T follicular helper cell (primary cell): ENCODE measurements at regions not wholly inside any gene's neighbourhood (a gene's known extent, or its start where the extent isn't known, plus 50 kb on each side); places are given as distances from the start of the nearest gene placed in this dataset.
"Not testable (repeated sequence)": the region's sequence is repeated elsewhere in the genome, so short reads cannot be mapped to it uniquely, and the experiment has no call there.

ENCODE experiments used
- DNase-seq: peaks from one replicate; pipeline ENCODE4 v3.0.0-alpha.2; 2020; ENCODE audit warnings: low read depth

- DNase-seq: no peak
These were observed 167.6 kb upstream of the MAFB start for GRCh38 chr20:40856653-40857052.

- DNase-seq: no peak
These were observed 168.1 kb upstream of the TOP1 start for GRCh38 chr20:40860487-40860902.

- DNase-seq: no peak
These were observed 167.1 kb upstream of the TOP1 start for GRCh38 chr20:40861427-40862008.

GRCh38 chr20:40863355-40863919 lies 165.2 kb upstream of the TOP1 start:
- DNase-seq: no peak

GRCh38 chr20:40864470-40864869 lies 164.2 kb upstream of the TOP1 start:
- no peak for DNase-seq

- no peak for DNase-seq
These were observed 163.5 kb upstream of the TOP1 start for GRCh38 chr20:40865095-40865494.

GRCh38 chr20:40866056-40866455 lies 162.6 kb upstream of the TOP1 start:
- no peak for DNase-seq

GRCh38 chr20:40868551-40869217 lies 159.9 kb upstream of the TOP1 start:
- no peak for DNase-seq

GRCh38 chr20:40869218-40870147 lies 159.1 kb upstream of the TOP1 start:
- no peak for DNase-seq

- no peak for DNase-seq
These were observed 153.2 kb upstream of the TOP1 start for GRCh38 chr20:40875116-40876085.

GRCh38 chr20:40878099-40878498 lies 150.5 kb upstream of the TOP1 start:
- not testable (repeated sequence) for DNase-seq

- DNase-seq: no peak
These were observed 148.4 kb upstream of the TOP1 start for GRCh38 chr20:40880063-40880728.

GRCh38 chr20:40880729-40881109 lies 147.9 kb upstream of the TOP1 start:
- no peak for DNase-seq

- no peak for DNase-seq
These were observed 146.5 kb upstream of the TOP1 start for GRCh38 chr20:40882152-40882551.

- DNase-seq: no peak
These were observed 145.5 kb upstream of the TOP1 start for GRCh38 chr20:40883097-40883496.

GRCh38 chr20:40887105-40887504 lies 141.5 kb upstream of the TOP1 start:
- no peak for DNase-seq

- DNase-seq: not testable (repeated sequence)
These were observed 139.4 kb upstream of the TOP1 start for GRCh38 chr20:40889266-40889665.

GRCh38 chr20:40890181-40890580 lies 138.4 kb upstream of the TOP1 start:
- no peak for DNase-seq

GRCh38 chr20:40890635-40891034 lies 138.0 kb upstream of the TOP1 start:
- DNase-seq: no peak

- no peak for DNase-seq
These were observed 137.3 kb upstream of the TOP1 start for GRCh38 chr20:40891351-40891750.

- DNase-seq: no peak
These were observed 136.0 kb upstream of the TOP1 start for GRCh38 chr20:40892642-40893041.
